Endodermal cell (in vitro differentiated cells): ENCODE measurements at regions not wholly inside any gene's neighbourhood (a gene's known extent, or its start where the extent isn't known, plus 50 kb on each side); places are given as distances from the start of the nearest gene placed in this dataset.

Experiments used
- DNase-seq: peaks from one replicate; pipeline ENCODE4 v3.0.0-alpha.2; 2017
- H3K27ac ChIP-seq: 2 replicates; pipeline ENCODE4 v1.5.1; 2013; ENCODE audit warnings: mild to moderate bottlenecking, low read depth, low read length, moderate library complexity
- H3K27me3 ChIP-seq: 2 replicates; pipeline ENCODE4 v1.6.1; 2013; ENCODE audit warnings: mild to moderate bottlenecking, low read length, moderate library complexity; ENCODE audit not compliant: insufficient read depth, control insufficient read depth, poor library complexity, severe bottlenecking
- H3K36me3 ChIP-seq: 2 replicates; pipeline ENCODE4 v1.7.0; 2013; ENCODE audit warnings: mild to moderate bottlenecking, low read length, moderate library complexity; ENCODE audit not compliant: control insufficient read depth, insufficient read depth
- H3K4me1 ChIP-seq: one replicate; pipeline ENCODE4 v1.7.0; 2013; ENCODE audit warnings: low read length; ENCODE audit not compliant: control insufficient read depth, insufficient read depth
- H3K4me3 ChIP-seq: 2 replicates; pipeline ENCODE4 v1.5.1; 2013; ENCODE audit warnings: mild to moderate bottlenecking, low read length, moderate library complexity
- H3K9ac ChIP-seq: 2 replicates; pipeline ENCODE4 v1.6.1; 2013; ENCODE audit warnings: mild to moderate bottlenecking, low read length, moderate library complexity; ENCODE audit not compliant: poor library complexity, severe bottlenecking; ENCODE audit errors: extremely low read depth
- H3K9me3 ChIP-seq: 2 replicates; pipeline ENCODE4 v1.6.1; 2013; ENCODE audit warnings: mild to moderate bottlenecking, low read length, moderate library complexity; ENCODE audit not compliant: control insufficient read depth
- H3K27ac Mint-ChIP-seq: 2 replicates; pipeline ENCODE4 v1.8.0; 2020; ENCODE audit warnings: mixed read lengths
- H3K27me3 Mint-ChIP-seq: 2 replicates; pipeline ENCODE4 v1.8.0; 2021; ENCODE audit warnings: mild to moderate bottlenecking, mixed read lengths; ENCODE audit not compliant: insufficient read depth
- H3K36me3 Mint-ChIP-seq: 2 replicates; pipeline ENCODE4 v1.8.0; 2020; ENCODE audit warnings: low read depth, mixed read lengths
- H3K4me1 Mint-ChIP-seq: 2 replicates; pipeline ENCODE4 v1.8.0; 2020; ENCODE audit warnings: mixed read lengths
- H3K4me3 Mint-ChIP-seq: 2 replicates; pipeline ENCODE4 v1.8.0; 2020; ENCODE audit warnings: mild to moderate bottlenecking, moderate library complexity, mixed read lengths
- H3K9me3 Mint-ChIP-seq: 2 replicates; pipeline ENCODE4 v1.8.0; 2020; ENCODE audit warnings: mild to moderate bottlenecking, mixed read lengths
- CTCF ChIP-seq: fragments of 200-600 bp; sonication (generic); conservative IDR thresholded peaks from 2 replicates; pipeline ENCODE4 v1.5.0; 2021; ENCODE audit warnings: antibody characterized with exemption, mild to moderate bottlenecking
- WGBS, 2 experiments: methylation state at CpG; one replicate each; pipeline versions ENCODE4 v1.1.5 to v1.1.7; 2013; ENCODE audit warnings: missing lambda C conversion rate in 2 of 2, mixed read lengths in 1 of 2; ENCODE audit not compliant: insufficient coverage in 1 of 2, insufficient read length in 1 of 2; 5-methylcytosine and 5-hydroxymethylcytosine counted together

GRCh38 chr4:83661359-83661758, 125.5 kb downstream of the GPAT3 start:
- Histone ChIP-seq H3K4me3 (no peak overlapping the region), H3K9me3 (no peaks in the 10 kb centered on the region), H3K36me3 (no peaks in the 10 kb centered on the region), H3K4me1 (peaks cover 4% of the 10 kb centered on the region), H3K27me3 (no peaks in the 10 kb centered on the region), H3K9ac (no peak overlapping the region), H3K27ac (no peak overlapping the region)
- Mint-ChIP-seq H3K27ac (no peak overlapping the region), H3K36me3 (no peaks in the 10 kb centered on the region), H3K9me3 (no peaks in the 10 kb centered on the region), H3K4me1 (peaks cover 26% of the 10 kb centered on the region), H3K4me3 (no peak overlapping the region), H3K27me3 (no peaks in the 10 kb centered on the region)
- no peak for DNase-seq
- 78 to 81% methylated on average over 2 of the region's 2 CpGs for WGBS, 2 experiments
- no peak for TF ChIP-seq CTCF

GRCh38 chr4:83660578-83660977, 124.7 kb downstream of the GPAT3 start:
- H3K4me1 ChIP-seq: peaks cover 4% of the 10 kb centered on the region

GRCh38 chr4:83658806-83659205, 122.9 kb downstream of the GPAT3 start:
- Histone ChIP-seq H3K4me3 (no peak overlapping the region), H3K27me3 (no peaks in the 10 kb centered on the region), H3K27ac (no peak overlapping the region), H3K9ac (no peak overlapping the region), H3K9me3 (no peaks in the 10 kb centered on the region), H3K4me1 (peaks cover 4% of the 10 kb centered on the region), H3K36me3 (no peaks in the 10 kb centered on the region)
- H3K27ac Mint-ChIP-seq: peak overlapping the region; percentile 82
- H3K9me3 Mint-ChIP-seq: no peaks in the 10 kb centered on the region
- no peak overlapping the region for H3K4me3 Mint-ChIP-seq
- 66 to 77% methylated on average over 5 to 7 of the region's 7 CpGs for WGBS, 2 experiments
- no peaks in the 10 kb centered on the region for H3K36me3 Mint-ChIP-seq
- H3K4me1 Mint-ChIP-seq: peaks cover 26% of the 10 kb centered on the region
- TF ChIP-seq CTCF: no peak
- H3K27me3 Mint-ChIP-seq: peaks cover 4% of the 10 kb centered on the region
- no peak for DNase-seq

More at GRCh38 chr4:83660578-83660977, 124.7 kb downstream of the GPAT3 start:
- H3K36me3 Mint-ChIP-seq: no peaks in the 10 kb centered on the region
- Histone ChIP-seq H3K27ac (no peak overlapping the region), H3K27me3 (no peaks in the 10 kb centered on the region), H3K4me3 (no peak overlapping the region), H3K36me3 (no peaks in the 10 kb centered on the region), H3K9me3 (no peaks in the 10 kb centered on the region), H3K9ac (no peak overlapping the region)
- H3K27me3 Mint-ChIP-seq: no peaks in the 10 kb centered on the region
- 88% methylated on average over 1 of the region's 2 CpGs; no CpG with 5 or more reads in 1 of the 2 experiments for WGBS, 2 experiments
- no peaks in the 10 kb centered on the region for H3K9me3 Mint-ChIP-seq
- no peak for TF ChIP-seq CTCF
- H3K4me3 Mint-ChIP-seq: no peak overlapping the region
- no peak for DNase-seq
- H3K27ac Mint-ChIP-seq: no peak overlapping the region
- H3K4me1 Mint-ChIP-seq: peaks cover 26% of the 10 kb centered on the region
